ENCODE measurements at regions not wholly inside any gene's neighbourhood (a gene's known extent, or its start where the extent isn't known, plus 50 kb on each side); places are given as distances from the start of the nearest gene placed in this dataset.

DNA sequence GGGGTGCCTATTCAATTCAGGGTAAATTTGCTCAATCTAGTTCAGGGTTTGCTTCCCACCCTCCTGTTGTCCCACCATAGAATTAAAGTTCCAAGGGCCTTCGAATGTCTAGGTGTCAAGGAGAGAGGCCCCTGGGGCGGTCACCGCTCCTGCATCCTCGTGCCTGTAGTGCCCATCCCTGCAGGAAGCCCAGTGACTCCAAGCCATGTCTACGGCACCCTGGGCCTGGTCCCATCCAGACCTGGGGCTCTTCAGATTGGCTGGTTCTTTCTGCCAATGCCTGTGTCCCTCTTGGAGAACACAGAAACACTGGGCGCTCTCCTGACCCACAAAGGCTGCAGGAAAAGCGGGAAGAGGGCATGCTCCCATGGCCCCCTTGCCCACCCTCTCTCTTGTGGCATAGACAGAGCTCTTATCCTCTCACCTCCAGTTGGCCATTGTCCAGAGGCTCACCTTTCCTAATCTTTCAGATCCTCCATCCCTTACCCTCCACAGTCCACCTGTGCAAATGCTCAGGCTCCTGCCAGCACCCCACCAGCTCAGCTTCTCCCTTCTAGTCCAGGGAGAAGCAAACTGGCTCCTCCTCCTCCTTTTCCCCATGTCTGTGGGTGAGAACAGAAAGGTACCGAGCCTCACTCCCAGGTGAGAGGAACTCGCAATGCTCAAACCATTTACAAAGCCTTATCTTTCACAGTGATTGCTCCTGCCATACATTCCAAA, 253.0 kb upstream of the IRX2 start:
- DNase-seq: no peak
- in situ Hi-C loops (cut with MboI; ENCODE audit: low pct_unique_long_range_greater_than_20kb, low sequenced_read_pairs): no loop called here

DNA sequence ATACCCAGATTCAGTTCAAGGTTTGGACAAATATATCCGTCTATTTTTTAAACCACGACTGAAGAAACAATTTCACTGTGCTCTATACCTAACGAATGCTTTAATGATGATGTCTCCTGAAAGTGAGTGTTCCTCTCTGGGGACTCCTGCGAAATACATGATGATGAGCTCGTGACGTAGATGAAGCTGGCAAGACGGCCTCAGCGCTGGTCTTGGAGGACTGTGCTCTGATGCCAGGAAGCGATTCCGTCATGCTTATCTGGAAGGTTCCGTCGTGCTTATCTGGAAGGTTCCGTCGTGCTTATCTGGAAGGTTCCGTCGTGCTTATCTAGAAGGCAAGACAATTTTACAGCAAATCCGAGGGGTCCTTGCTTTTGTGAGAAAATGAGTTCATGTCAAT, 250.8 kb upstream of the IRX2 start:
- in situ Hi-C loops (cut with MboI; ENCODE audit: low pct_unique_long_range_greater_than_20kb, low sequenced_read_pairs): no loop called here
- no peak for DNase-seq

DNA sequence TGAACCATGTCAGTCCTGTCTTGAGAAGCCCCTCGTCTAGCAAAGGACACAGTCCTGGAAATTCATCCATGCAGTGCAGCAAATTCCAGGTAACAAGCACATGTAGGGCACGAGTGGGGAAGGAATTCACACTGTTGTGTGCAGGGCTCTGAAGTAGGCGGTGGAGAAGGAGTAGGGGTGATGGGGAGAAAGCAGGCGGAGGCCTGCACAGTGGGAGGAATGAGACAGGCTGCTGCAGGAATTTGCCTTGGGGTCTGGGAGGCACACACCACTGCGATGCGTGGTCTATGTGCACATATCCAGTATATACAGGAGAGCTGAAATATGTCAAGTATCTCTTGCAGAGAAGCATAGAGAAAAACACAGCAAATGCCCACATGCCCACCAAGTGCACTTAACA, 249.2 kb upstream of the IRX2 start:
- no peak for DNase-seq

DNA sequence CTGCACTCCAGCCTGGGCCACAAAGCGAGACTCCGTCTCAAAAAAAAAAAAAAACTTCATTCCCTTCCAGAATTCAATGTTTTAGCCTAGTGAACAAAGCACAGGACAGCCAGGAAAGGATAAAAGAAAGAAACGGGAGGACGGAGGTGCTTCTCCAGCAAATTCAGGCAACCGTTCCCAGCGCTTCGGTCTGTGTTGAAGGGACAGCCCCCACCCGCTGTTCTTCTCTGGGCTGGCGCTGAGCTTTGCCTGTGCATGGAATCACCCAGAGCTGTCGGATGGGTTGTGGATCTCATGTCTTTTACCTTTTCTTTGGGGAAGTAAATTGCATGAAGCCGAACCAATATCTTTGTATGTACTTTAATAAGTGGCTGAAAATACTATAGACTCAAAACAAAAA, 248.4 kb upstream of the IRX2 start:
- DNase-seq: no peak
- in situ Hi-C loops (cut with MboI; ENCODE audit: low pct_unique_long_range_greater_than_20kb, low sequenced_read_pairs): no loop called here

More for the DNA sequence above, 249.2 kb upstream of the IRX2 start:
- in situ Hi-C loops (cut with MboI; ENCODE audit: low pct_unique_long_range_greater_than_20kb, low sequenced_read_pairs): no loop called here

DNA sequence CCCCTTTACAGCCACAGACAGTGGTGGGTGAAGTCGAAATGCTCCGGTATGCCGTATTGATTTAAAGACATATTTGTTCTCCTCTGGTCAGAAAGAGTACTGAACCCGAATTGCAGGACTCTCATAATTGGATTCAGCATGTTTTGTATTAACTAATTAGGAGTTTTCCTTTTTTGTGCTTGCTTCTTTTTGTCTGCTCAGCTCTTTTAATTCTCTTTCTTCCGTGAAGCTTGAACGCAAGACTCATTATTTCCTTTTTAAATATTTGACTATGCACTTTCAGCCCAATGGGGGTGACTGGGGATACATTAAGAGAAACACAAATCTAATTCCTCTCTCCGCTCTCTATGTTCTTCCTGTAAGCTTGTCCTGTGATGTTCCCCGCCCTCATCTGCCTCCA, 246.6 kb upstream of the IRX2 start:
- DNase-seq: no peak
- in situ Hi-C loops (cut with MboI; ENCODE audit: low pct_unique_long_range_greater_than_20kb, low sequenced_read_pairs): no loop called here

DNA sequence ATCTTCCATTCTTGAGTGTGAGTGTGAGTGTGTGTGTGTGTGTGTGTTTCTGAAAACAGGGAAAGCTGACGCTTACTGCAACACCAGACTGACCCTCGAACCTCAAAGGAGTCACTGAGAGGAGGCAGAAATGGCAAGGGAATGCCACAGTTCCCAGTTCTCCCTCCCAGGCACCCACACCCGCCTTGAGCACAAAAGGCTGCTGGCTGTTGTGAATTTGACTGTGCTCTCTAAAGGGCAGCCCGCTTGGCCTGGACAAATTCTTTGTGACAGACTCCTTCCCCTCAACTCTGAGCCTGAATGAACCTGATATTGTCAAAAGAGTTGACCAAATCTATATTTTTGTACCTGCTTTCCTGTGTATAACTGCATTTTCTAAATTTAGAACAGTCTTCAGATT, 245.7 kb upstream of the IRX2 start:
- DNase-seq: no peak
- in situ Hi-C loops (cut with MboI; ENCODE audit: low pct_unique_long_range_greater_than_20kb, low sequenced_read_pairs): no loop called here

DNA sequence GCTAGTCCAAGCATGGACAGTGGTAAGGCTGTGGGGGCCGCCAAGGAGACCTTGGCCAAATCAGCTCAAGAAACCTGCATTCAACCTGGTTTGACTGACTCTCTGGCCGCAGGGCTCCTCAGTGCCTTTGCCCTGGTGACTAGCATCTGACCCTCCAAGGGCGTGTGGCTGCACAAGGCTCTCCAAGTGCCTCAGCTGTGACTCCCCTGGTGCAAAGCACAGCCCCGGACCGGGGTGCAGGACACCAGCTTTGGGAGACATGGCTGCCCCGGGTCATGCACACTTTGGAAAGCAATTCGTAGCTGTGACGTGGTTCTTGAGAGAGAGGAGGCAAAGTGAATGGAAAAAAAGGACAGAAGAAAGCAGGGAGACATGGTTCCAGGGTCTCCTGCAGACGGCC, 245.2 kb upstream of the IRX2 start:
- no peak for DNase-seq
- in situ Hi-C loops (cut with MboI; ENCODE audit: low pct_unique_long_range_greater_than_20kb, low sequenced_read_pairs): no loop called here

DNA sequence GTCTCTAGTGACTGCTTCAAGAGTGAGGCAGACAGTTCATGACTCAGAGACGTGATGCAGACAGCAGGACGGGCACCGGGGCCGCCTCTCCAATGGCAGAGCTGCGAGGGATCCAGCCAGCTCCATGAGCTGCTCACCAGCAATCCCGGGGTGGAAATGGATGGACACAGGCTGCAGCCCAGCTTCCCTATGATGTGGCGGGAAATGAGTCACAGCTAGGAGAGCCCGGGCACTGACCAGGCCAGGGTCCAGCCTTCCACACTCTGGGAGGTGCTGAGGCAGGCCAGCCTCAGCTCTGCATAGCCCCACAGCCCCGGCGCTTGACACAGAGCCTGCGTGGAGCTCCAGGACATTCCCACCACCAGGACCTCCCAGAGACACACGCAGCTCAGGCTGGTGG, 244.8 kb upstream of the IRX2 start:
- DNase-seq: no peak
- in situ Hi-C loops (cut with MboI; ENCODE audit: low pct_unique_long_range_greater_than_20kb, low sequenced_read_pairs): no loop called here

DNA sequence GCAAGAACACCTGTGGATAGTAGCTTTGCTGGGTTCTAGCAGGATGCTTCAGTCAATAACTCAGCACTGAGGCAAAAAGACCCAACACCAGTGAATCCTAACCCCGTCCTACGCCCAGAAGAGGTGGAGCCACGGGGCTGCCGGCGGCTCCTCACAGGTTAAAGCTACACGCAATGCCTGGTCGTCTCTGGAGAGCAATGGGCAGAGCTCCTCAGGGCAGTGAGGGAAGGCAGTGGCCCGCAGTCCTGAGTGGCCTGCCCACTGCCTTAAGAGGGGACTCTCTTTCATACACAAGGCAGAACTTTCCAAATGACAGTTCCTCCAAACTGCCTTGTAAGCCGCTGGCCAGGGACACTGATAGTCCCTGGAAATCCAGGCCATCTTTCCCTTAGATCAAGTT, 244.2 kb upstream of the IRX2 start:
- in situ Hi-C loops (cut with MboI; ENCODE audit: low pct_unique_long_range_greater_than_20kb, low sequenced_read_pairs): no loop called here
- no peak for DNase-seq

DNA sequence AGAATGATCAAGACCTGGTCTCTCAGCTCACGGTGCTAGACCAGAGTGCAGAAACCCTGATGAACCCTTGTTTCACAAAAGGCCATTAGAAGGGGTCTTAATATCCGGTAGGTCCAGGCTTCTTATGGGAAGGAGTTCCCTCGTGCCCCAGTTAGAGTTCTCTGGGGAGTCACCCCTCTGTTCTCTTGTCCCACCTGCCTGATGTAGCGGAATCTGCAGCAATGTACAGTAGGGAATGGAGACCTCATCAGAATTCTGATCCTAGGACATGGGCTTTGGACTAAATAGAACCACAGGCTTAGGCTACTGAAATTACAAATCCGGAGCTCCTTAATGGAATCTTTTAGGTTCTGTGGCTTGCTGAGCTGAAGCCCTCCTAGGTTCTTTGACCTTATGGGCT, 243.6 kb upstream of the IRX2 start:
- DNase-seq: no peak
- in situ Hi-C loops (cut with MboI; ENCODE audit: low pct_unique_long_range_greater_than_20kb, low sequenced_read_pairs): no loop called here

DNA sequence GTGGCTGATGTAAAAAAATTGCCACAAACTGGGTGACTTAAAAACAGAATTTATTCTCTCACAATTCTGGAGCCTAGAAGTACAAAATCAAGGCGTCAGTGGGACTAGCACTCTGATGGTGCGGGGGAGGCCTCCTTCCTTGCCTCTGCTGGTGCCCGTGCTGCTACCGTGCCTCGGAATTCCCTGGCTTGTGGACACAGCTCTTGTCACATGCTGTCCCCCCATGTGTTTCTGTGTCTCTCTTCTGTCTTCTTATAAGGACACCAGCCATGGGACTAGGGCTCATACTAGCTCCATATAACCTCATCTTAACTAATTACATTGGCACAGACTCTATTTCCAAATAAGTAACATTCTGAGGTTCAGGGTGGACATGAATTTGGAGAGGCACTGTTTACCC, 242.3 kb upstream of the IRX2 start:
- DNase-seq: no peak
- in situ Hi-C loops (cut with MboI; ENCODE audit: low pct_unique_long_range_greater_than_20kb, low sequenced_read_pairs): no loop called here

DNA sequence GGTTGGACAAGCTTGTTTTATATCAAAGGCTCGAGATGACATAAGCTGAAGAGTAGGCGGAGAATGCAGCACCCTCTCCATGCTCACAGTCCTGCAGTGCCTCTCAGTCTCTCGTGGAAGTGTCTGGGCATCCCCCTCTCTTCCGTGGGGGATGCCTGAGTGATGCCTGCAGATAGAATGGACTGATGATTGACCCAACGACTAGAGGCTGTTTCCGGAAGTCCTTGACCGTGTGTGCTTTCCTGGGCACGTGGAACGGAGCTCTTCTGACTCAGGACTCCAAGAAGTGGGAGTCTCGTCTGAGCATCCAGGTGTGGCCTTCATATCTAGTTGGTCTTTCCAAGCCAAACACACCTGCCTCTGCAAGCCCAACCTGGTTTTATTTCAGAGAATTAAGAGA, 241.8 kb upstream of the IRX2 start:
- no peak for DNase-seq

DNA sequence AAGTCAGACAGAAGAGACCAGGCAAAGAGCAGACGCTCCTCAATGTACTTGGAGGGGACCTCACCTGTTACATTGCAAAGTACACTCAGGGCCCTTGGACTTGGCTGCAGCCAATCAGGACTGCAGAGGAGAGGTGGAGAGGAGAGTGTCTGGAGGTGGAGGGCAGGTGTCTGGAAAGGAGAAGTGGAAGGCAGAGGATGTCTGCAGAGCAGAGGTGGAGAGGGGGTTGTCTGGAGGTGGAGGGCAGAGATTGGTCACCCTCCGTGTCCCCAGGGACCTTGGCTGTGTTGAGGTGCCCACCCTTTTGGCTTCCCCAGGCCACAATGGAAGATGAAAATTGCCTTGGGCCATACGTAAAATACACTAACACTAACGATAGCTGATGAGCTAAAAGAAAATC, 241.3 kb upstream of the IRX2 start:
- DNase-seq: no peak
- in situ Hi-C loops (cut with MboI; ENCODE audit: low pct_unique_long_range_greater_than_20kb, low sequenced_read_pairs): no loop called here

More for the DNA sequence above, 241.8 kb upstream of the IRX2 start:
- in situ Hi-C loops (cut with MboI; ENCODE audit: low pct_unique_long_range_greater_than_20kb, low sequenced_read_pairs): no loop called here

DNA sequence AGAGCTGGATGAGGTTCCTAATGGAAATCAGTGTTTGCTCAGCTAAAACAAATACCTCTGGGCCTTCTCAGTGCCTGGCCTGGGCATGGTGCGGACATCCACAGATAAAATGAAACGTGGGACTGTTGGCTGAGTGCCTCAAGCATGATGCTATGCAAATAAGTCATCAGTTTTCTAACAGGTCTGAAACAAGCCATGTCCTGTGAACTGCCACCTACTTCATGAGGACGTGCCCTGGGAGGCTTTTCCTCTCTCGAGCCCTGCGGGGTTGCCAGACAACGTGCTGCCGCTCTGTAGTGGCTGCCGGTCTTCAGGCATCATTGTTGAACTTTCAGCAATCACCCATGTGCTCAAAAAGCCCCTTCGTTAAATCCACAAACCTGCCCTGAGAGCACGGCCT, 240.4 kb upstream of the IRX2 start:
- in situ Hi-C loops (cut with MboI; ENCODE audit: low pct_unique_long_range_greater_than_20kb, low sequenced_read_pairs): no loop called here
- DNase-seq: no peak

DNA sequence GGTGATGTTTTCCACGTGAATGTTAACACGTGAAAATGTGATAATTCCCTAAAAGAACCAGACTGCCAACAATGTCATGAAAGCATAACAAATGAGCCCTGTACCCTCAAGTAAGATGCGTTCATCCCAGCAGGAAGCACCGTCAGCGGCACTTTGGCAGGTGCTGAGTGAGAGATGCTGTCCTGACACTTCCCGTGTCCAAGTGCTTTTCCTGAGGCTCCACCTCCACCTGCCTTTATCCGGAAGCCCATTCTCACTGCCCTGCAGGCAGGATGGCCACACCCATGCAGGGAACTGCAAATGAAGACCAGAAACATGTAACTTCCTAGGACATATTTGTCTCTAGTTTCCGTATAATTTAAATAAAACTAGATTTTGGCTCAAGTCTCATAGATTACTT, 238.0 kb upstream of the IRX2 start:
- in situ Hi-C loops (cut with MboI; ENCODE audit: low pct_unique_long_range_greater_than_20kb, low sequenced_read_pairs): no loop called here
- no peak for DNase-seq

DNA sequence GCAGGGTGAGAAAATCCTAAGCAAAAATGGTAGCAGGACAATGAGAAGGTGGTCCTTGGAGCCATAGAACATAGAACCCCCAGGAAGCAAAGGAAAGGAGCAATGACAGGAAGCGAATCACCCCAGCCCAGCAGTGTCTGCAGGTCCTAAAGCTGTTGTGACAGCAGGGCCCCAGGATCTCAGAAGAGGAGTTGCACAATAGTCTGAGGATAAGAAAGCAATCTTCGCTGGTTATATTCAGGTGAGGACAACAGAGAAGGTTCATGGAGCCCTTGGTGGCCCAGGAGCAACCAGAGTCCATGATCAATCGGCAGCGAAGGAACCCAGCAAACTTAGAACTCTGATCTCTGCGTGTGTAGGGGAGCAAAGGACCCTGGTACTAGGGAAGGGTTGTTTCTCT, 234.8 kb upstream of the IRX2 start:
- in situ Hi-C loops (cut with MboI; ENCODE audit: low pct_unique_long_range_greater_than_20kb, low sequenced_read_pairs): no loop called here
- no peak for DNase-seq

DNA sequence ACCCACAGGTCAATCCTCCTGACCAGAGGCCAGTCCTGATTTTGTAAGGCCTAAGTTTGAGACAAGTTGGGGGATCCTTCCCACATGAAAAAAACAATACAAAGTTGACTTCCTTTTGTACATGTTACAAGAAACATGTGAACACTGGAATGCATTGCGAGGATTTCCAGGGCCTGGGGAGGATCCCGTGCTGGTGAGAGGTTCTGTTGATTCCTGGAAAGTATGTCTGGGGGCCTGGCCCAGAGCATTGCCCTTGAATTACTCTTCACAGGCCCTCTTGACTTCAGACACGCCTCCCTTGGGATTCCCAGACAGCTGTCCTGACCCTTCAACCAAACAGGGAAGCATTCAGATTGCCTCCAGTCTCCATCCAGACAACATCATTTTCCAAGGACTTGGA, 234.2 kb upstream of the IRX2 start:
- DNase-seq: no peak
- in situ Hi-C loops (cut with MboI; ENCODE audit: low pct_unique_long_range_greater_than_20kb, low sequenced_read_pairs): no loop called here

DNA sequence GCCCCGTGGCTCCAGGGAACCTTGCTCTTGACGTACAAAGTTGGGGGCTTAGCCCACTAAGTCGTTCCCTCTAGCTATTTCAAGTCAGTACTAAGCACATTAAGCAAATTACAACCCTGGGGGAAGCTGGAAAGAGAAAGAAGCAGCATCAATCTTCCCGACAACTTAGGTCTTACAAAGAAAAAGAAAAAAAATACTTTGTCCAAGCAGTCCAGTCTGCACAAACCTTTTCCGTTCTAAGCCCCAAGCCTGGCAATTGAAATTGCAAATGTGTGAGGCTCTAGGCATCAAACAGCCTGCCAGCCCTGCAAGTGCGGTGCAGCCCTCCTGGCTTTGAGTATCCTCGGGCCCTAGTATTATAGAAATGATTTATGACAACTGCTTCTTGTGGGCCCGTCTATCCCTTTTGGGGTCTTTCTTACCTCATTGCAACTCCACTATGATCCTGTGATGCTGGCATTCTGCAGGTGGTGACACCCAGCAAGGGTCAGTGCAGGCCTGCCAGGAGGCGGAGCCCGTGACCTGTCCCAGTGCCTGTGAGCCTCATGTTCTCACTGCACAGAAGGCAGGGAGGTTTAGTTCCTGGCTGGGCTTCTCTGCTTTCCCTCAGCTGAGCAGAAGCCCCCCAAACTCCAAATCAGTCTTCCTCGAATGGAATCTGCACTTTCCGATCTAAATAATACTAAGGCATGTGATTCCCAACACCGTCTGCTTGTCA, 232.3 kb upstream of the IRX2 start:
- in situ Hi-C loops (cut with MboI; ENCODE audit: low pct_unique_long_range_greater_than_20kb, low sequenced_read_pairs): no loop called here
- no peak for DNase-seq

DNA sequence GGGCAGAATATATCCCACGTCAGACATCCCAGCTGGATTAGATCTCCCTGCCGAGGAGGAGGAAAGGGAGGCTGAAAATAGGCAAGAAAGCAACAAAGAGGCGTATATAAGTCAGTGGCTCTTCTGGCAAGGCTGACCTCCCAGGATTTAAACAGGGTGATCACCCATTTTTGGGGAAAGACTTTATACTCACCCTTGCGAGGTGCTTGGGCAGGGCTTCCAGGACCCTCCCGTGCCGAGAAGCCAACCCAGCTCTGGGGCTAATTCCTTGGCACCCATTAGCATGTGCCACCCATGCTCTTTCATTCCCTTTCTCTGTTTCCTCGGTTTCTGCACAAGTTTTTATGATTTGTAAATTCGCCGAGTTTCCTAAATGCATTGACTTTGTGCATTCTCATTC, 230.2 kb upstream of the IRX2 start:
- no peak for DNase-seq
- in situ Hi-C loops (cut with MboI; ENCODE audit: low pct_unique_long_range_greater_than_20kb, low sequenced_read_pairs): no loop called here

DNA sequence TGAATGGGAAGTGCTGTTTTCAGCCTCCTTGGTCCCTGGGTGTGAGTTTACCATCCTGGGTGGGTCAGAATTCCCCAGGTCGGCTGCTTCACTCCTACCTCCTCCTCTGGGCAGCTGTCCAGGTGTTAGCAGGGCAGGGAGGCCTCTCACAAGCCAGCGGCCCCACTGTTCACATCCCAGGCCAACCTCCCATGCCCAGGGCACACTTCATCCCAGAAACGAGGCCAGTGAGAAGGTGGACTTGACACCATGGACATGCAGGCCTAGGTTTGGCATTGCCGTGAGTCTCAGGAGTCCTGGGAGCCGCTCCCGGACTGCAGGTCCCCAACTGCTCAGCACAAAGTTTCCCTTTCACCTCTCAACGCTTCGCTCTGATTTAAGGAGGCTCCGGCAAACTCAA, 229.6 kb upstream of the IRX2 start:
- in situ Hi-C loops (cut with MboI; ENCODE audit: low pct_unique_long_range_greater_than_20kb, low sequenced_read_pairs): no loop called here
- DNase-seq: no peak

DNA sequence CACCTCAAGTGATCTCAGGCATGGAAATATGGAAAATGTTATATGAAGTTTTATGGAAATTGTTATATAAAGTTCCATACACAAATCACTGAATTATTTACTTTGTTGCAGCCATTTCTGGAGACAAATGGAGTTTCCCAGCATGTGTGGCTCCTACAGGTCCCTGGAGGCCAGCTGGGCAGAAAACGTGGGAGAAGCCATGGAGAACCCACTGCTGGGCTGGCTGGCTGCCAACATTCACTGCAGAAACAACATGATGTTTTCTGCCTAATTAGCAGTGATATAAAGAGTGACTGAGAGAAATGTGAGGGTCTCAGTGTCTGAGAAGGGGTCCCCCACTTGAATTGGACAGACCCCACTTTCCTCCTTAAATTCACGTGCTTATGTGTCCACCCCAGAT, 208.8 kb upstream of the IRX2 start:
- in situ Hi-C loops (cut with MboI; ENCODE audit: low pct_unique_long_range_greater_than_20kb, low sequenced_read_pairs): no loop called here
- no peak for DNase-seq
